Vagina (tissue), 2 donors: ENCODE measurements at regions not wholly inside any gene's neighbourhood (a gene's known extent, or its start where the extent isn't known, plus 50 kb on each side); places are given as distances from the start of the nearest gene placed in this dataset.
"Not testable (repeated sequence)": the region's sequence is repeated elsewhere in the genome, so short reads cannot be mapped to it uniquely, and the experiment has no call there.

Experiments used
- CTCF ChIP-seq, 3 experiments: fragments of 450-650 bp in 2 of 3; fragments of 200-600 bp in 1 of 3; sonication (generic) in 1 of 3; IDR thresholded peaks; one replicate each; pipeline ENCODE4 v1.5.1; 2017 to 2019; ENCODE audit warnings: antibody characterized with exemption in 3 of 3, mild to moderate bottlenecking in 2 of 3, moderate library complexity in 2 of 3
- POLR2A ChIP-seq, 2 donors: fragments of 450-650 bp; IDR thresholded peaks; one replicate each; pipeline ENCODE4 v1.6.1; 2017; ENCODE audit warnings: antibody characterized with exemption in 2 of 2, mild to moderate bottlenecking in 2 of 2, moderate library complexity in 2 of 2
- POLR2AphosphoS5 ChIP-seq, 2 donors: sonication (generic); formaldehyde crosslinking; IDR thresholded peaks; one replicate each; pipeline ENCODE4 v1.9.0; 2017; ENCODE audit warnings: antibody characterized with exemption in 2 of 2, mild to moderate bottlenecking in 2 of 2, low read depth in 1 of 2; ENCODE audit not compliant: insufficient read depth in 1 of 2

DNA sequence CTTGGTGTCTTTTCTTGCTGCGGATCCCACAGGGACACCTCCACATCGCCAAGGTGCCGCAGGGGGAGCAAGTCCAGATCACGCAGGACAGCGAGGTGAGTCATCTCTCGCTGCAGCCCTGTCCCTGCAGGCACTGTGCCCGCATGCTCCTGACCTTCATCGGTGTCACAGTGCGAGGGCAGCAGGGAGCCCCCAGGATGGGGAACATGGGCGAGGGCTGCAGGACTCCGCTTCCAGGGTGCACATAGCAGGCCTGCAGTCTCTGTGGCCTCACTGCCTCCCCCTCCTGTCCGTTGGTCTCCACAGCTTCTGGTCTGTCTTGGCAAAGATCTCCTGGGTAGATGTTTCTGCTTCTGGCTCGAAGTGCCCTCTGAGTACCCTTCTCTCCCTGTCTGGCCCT, 71.2 kb upstream of the CRYM start:
- TF ChIP-seq POLR2AphosphoS5 (IDR thresholded peaks at IDR 0.05; ENCODE audit: insufficient read depth in 1 of 2, low read depth in 1 of 2); CTCF (IDR thresholded peaks at IDR 0.05); POLR2A (IDR thresholded peaks at IDR 0.05): not testable (repeated sequence)
